ENCODE measurements at regions not wholly inside any gene's neighbourhood (a gene's known extent, or its start where the extent isn't known, plus 50 kb on each side); places are given as distances from the start of the nearest gene placed in this dataset.

GRCh38 chr4:85152480-85152879 lies 186.0 kb upstream of the WDFY3 start:
- TF ChIP-seq, protein P1, sequence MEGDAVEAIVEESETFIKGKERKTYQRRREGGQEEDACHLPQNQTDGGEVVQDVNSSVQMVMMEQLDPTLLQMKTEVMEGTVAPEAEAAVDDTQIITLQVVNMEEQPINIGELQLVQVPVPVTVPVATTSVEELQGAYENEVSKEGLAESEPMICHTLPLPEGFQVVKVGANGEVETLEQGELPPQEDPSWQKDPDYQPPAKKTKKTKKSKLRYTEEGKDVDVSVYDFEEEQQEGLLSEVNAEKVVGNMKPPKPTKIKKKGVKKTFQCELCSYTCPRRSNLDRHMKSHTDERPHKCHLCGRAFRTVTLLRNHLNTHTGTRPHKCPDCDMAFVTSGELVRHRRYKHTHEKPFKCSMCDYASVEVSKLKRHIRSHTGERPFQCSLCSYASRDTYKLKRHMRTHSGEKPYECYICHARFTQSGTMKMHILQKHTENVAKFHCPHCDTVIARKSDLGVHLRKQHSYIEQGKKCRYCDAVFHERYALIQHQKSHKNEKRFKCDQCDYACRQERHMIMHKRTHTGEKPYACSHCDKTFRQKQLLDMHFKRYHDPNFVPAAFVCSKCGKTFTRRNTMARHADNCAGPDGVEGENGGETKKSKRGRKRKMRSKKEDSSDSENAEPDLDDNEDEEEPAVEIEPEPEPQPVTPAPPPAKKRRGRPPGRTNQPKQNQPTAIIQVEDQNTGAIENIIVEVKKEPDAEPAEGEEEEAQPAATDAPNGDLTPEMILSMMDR (IDR thresholded peaks at IDR 0.05; ENCODE audit: insufficient read depth, low read depth, low read length): no peak
- TF ChIP-seq EZH2 (IDR thresholded peaks at IDR 0.05; ENCODE audit: insufficient read depth, low read length): no peak
